GM19452 (cell line): ENCODE measurements at regions not wholly inside any gene's neighbourhood (a gene's known extent, or its start where the extent isn't known, plus 50 kb on each side); places are given as distances from the start of the nearest gene placed in this dataset.

Experiments
- ATAC-seq: cut with Tn5 transposase; IDR thresholded peaks from one replicate; pipeline ENCODE4 v1.9.1; 2021; ENCODE audit not compliant: unreplicated experiment

DNA sequence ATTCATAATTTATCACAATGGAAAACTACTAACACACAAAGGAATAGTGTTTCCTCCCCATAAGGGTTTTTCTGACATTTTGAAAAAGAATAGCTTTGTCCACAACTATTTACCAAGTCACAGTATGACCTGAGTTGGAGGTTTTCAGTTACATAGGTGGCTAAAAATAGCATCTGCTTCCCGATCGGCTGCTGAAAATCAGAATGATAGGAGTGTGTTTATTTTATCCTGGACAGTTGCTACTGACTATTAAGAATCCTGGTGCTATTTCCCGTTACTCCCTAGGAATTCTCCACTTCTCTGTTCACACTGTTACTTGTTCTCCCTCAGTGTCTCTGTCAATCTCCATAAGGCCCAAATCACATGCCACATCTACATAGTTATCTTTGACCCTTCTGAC, 353.9 kb upstream of the RARB start:
- ATAC-seq: no peak

DNA sequence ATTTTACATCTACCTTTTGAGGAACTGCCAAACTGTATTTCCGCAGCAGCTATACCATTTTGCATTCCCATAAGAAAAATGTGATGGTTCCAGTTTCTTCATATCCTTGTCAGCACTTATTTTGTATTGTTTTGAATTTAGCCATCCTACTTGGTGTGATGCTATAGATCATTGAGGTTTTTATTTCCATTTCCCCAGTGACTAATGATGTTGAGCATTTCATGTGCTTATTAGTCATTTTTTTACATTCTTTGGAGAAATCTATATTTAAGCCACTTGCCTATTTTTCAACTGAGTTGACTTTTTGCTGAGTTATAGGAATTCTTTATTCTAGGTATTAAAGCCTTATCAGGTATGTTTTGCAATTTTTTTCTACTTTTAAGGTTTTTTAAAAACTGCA, 347.6 kb upstream of the RARB start:
- ATAC-seq: no peak

DNA sequence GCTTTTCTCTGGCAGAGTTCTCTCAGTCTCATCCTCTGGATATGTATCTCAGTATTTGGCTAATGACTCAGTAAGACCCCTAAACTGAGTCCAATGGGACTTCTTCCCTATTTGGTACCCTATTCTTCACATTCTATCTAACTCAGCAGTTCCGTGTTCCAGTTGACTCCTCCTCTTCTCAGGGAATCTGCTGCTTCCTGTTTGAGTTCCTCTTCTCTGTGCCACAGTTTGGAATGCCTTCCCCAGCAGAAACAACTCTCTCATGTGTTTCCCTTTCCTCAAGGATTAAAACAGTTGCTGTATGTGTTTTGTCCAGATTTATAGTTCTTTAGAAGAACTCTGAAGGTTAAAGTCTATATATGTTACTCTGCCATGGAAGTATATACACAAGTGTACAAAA, 344.0 kb upstream of the RARB start:
- no peak for ATAC-seq

DNA sequence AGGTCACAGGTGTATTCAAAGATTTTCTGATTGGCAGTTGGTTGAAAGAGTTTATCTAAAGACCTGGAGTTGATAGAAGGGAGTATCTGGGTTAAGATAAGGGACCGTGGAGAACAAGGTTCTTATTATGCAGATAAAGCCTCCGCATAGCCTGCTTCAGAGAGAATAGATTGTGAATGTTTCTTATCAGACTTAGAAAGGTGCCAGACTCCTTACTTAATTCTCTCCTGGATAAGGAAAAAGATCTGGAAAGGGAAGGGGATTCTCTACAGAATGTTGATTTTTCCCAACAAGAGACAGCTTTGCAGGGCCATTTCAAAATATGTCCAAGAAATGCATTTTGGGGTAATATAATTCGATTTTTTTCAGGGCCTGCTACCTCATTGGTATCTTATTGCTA, 341.3 kb upstream of the RARB start:
- ATAC-seq: no peak

DNA sequence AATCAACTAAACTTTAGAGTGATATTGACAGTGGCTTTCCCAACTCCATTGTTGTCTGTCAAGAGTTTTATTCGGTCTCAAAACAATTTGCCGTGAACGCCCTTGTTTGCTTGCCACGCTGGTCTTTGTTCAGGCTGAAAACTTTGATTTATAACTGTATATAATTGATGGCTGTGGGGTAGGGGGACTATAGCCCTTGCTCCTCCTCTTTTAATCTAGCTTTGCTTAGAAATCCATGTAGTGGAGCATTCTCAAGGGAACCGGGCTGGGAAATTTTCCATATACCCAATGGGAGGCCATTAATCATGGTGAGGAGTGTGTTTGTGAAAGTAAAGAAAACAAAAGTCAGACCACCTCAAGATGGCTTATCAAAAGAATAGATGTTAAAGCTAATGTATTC, 339.8 kb upstream of the RARB start:
- no peak for ATAC-seq

DNA sequence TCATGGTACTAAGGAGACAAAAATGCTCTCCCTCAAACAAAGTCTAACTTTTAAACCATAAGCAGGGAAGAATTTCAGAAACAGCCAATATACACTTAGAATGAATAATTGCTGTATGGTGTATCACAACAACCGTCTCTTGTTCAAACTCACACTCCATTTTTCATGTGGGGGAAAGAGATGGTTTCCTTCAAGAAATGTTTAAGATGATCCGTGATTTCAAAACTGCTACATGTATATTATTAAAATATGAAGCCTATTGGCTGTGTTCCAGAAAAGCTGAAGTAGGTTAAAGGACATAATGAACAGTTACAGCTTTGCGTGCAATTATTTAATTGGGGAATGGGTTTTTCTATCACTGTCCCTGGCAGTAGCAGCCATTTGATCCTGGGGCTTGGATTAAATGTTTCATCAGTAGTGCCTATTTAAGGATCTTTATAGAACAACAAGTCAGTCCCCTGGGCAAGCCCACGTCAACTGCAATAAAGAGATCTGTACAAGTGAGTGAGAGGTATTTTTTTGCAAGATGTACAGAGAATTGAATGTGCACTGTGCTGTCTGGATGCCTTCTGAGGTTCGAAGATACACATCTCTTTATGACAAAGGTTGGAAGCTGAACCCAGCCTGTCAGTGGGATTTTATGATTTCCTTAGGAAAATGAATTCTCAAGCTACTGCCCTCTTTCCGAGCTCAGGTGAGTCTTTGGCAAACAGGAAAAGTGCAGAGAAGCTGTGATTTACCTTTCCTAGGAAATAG, 337.2 kb upstream of the RARB start:
- no peak for ATAC-seq

DNA sequence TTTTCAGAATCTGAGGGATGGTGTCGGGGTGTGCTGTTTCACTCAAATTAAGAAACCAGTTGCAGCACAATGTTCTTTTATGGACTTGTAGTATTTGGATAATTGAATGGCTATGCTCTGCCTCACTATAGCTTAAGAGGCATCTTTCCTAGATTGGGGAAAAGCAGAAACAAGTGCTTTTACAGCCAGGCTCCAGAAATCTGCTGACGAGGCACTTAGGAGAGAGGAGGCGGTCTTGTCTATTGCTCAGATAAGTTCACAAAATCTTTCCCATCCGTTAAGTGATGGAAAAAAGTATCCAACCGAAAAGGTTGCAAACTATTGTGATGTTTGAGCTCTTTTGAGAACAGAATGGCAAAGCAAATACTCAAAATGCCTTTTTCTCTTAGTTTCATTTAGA, 336.1 kb upstream of the RARB start:
- ATAC-seq: no peak

DNA sequence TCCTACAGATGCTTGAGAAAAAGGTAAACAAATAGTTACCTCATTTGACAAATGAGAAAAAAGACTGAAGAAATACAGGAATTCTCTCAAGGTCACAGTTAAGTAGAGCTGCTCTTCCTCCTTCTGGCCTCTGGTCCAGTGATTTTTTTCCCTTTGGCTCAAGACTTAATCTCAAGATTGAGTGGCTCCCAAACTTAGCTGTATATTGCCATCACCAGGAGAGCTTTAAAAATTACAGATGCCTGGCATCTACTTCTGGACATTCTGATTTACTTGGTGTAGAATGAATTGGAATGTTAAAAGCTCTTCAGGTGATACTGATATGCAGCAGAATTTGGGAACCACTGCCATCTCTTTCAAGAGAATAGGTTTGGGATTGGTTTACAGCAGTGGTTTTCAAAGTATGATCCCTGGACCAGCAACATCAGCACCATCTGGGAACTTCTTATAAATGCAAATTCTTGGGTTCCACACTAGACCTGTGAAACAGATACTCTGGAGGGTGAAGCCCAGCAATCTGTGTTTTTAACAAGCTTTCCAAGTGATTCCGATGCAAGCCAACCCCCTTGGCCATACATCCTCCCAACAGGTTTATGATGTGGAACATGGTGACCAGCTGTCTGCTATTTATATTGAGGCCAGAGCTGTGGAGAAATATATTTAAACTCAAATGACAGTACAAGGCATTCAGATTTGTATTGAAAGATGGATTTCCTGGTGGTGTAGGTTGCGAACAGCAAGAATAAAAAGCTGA, 333.0 kb upstream of the RARB start:
- no peak for ATAC-seq

DNA sequence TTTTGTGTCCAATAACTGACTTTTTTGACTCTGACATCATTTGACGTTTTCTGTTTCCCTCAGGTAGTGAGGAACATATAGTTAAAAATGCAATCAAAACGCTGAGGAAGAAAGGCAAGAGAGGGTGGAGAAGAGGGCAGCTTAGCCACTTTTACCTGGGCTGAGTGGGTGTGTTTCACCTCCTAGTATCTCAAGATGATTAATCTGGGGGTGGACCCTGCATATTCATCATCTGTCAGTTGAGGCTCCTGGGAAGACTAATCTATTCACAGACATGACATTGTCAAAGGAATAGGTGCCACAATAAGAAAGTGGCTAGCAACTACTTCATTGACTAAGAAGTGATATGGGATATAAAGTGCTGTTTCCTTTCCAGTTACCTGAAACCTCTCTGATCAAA, 331.5 kb upstream of the RARB start:
- no peak for ATAC-seq

DNA sequence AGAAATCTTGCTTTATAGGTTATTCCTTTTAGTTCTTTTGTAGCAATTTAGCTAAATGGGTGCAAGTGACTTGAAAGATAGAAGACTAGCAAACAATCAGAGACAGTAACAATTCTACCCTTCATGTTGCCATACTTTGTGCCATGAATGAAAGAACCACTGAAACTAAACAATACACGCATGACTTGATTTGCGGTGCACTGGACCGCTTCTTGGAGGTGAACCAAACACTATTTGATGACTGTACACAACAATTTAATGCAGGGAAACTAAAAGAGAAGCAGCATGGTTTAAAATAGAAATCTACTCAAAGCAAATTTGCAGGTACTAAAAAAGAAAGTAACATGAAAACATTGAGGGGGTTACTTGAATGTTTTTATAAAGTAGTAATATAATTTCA, 331.0 kb upstream of the RARB start:
- no peak for ATAC-seq

DNA sequence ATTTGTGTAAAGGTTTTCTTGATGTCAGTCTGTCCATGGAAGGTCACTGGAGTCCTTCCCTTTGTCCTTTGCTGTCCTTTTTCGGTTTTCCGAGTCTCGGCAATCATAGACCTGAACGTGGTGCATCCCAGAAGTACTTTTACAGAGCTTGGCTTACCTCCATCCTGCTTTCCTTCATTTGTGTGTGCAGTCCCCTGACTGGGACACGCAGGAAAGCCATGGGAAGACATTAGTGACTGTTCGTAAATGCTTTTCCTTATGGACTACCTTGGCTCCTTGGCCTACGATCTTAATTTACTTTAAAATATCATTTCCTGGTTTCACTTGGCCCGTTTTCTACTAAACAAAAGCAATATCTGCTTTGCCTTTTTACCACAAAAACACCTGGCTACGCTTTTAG, 328.4 kb upstream of the RARB start:
- ATAC-seq: no peak

DNA sequence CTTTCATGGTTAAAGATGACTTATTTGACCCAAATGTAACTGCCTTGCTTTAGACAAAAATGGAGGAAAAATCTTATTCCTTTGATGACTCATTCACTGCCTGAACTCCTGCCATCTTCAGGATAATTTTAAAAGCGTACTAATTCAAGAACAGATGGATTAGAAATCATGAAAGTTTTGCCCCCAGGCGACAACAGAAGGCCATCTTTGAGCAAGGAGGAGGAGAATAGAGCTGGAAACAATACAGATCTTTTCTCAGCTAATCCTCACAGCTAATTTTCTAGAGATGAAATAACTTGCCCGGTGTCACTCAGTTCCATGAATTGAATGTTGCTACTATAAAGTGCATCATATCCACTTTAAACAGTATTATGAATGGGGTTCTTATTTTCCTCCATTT, 324.7 kb upstream of the RARB start:
- no peak for ATAC-seq

DNA sequence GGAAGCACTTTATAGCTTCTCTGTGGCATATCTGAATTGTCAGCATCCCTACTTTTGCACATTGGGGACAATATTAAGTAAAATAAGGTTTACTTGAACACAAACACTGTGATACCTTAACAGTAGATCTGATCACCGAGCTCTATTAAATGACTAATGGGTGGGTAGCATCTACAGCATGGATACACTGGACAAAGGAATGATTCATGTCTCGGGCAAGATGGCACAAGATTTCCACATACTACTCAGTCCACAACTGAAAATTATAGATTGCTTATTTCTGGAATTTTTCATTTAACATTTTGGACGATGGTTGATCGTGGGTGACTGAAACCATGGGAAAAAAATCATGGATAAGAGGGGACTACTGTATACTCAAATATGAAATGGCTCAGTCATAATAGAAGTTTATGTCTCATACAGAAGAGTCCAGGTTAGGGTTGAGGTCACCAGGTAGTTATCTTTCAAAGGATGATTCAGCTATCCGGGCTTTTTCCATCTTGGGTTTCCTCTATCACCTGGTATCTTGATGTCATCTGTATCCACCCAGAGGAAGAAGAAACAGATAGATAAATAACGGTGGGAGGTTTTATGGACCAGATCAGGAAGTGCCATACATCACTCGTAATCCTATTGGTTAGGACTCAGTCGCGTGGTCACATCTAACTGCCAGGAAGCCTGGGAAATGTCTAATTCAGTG, 320.0 kb upstream of the RARB start:
- ATAC-seq: no peak

DNA sequence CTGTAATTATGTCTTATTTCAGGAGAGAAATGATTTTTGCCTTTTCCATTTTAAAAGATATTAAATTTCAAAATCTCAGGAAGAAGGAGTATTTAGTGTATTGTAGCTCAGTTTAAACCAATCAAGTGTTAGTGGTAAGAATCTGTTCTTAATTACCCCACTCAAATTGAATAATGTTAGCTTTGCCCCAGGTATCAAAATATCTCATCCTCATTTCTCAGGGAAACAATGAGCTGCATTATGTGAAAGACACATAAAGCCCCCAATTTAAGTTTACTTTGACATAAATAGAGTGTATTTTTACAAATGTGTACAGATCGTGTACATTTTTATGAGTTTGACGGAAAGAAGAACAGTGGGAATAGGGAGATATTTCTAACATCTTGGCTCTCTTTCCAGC, 317.4 kb upstream of the RARB start:
- no peak for ATAC-seq

DNA sequence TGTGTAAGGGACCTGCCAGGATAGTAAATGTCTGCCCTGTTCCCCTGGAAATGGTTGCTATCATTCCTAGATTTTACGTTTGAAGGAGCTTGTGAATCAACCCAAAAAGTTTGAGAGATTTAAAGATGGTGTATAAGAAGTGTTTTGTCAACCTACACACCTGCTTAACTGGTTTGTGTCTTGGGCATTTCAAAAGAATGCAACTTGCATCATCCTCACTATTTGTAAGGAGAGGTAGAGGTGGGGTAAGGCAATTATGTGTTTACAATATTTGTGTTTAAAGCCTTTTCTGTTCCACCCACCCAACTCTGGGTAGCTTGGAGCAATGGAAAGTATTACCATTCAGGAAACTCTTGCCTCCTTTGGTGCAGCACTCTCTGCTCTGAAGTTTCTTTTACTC, 314.2 kb upstream of the RARB start:
- no peak for ATAC-seq

DNA sequence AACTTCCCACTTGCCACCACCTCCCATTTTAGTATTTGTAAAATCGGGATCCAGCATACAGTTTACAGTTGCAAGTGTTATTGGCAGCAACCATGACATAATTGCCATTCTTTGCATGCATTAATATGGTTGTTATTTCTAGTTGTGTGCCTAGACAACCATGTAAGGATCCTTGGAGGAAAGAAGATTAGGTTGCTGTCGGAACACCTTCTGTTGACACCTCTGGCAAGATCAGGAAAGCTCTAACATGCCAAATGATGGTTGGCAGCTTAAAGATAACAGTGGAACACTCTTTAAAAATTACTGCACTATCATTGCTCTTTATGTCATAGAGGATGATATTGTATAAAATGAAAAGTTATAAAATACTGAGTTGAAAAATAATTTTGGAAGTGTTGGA, 313.5 kb upstream of the RARB start:
- ATAC-seq: no peak

DNA sequence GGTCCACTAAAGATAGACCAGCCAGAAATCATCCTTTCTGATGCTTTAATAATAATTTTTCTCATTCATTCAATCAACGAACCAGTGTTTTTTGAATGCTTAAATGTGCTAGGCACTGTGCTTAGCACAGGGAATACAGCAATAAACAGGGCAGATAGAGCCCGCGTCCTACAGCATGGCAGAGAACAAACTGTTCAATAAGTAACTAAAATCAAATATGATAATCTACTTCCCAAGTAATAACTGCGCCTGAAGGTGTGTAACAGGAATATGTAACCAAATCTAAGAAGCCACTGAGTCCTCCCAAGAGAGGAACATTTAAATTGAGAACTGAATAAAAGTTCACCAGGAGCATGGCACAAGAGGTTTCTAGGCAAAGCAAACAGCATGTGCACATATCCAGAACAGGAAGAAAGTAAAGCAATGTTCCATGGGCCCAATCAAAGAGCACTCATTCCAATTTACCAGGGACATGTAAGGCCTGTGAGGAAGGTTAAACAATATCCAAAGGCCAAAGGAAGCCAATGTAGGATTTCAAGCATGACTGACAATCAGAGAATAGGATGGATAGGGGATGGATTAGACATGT, 311.0 kb upstream of the RARB start:
- ATAC-seq: no peak

DNA sequence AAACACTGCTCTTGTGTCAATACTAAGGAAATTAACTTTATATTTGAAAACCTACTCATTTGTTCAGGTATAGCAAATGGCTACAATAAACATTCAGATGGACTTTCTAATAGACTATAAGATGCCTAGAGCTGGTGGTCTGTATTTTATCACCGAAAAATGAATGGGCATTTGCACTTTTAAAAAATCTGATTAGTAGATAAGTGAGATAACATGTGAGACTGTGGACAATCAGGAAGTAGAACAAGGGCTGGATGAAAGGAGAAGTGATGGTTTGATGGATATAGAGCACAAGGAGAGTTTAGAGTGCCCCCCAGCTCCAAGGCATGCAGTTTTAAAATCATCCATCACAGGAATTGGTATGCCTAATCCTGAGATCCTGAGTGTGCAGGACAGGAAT, 308.4 kb upstream of the RARB start:
- ATAC-seq: no peak

DNA sequence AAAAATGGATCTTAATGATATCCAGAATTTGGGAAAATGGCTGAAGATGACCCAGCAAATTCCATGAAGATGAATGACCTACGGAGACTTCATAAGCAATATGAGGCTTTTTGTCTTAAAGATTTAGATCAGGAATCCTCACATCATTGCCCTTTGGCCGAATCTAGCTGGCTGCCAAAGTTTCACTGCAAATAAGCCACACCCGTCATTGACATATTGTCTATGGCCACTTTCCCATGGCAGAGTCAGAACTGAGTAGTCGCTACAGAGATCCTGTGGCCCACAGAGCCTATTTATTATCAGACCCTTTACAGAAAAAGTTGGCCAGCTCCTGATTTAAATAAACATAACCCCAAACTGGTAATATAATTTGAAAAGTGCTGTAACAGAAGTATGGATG, 307.4 kb upstream of the RARB start:
- no peak for ATAC-seq

DNA sequence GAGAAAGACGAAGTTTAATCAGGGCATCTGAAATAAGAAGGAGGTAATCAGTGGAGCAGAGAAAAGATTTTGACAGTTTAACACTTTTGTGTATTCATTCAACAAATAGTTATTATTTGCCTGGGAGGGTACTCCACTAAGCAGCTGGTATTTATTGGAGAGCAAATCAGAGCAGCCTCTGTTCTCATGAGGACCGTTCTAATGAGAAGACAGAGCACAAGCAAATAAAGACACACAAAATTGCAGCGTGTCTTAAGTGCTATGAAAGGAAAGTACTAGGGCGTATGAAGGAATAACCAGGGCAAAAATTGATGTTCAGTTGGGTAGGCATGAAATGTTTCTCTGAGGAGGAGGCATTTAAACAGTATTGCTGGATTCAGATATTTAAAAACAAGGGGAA, 302.9 kb upstream of the RARB start:
- no peak for ATAC-seq

DNA sequence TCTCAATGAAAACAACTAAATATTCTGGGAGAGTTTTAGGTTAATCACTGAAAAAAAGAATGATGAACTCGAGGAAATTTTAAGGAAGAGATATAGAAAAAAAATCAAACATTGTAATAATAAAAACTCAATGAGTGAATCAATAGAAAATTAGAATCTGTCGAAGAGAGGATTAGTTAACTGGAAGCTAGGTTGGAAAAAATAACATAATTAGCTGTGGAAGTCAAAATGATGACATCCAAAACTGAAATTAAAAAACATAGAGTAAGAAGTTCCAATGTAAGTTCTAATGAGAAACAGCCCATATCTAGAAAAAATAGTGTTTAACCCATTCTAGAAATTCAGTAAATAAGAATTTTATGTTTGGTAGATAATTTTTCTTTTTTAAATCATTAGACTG, 299.3 kb upstream of the RARB start:
- no peak for ATAC-seq
